ENCODE measurements at regions not wholly inside any gene's neighbourhood (a gene's known extent, or its start where the extent isn't known, plus 50 kb on each side); places are given as distances from the start of the nearest gene placed in this dataset.

DNA sequence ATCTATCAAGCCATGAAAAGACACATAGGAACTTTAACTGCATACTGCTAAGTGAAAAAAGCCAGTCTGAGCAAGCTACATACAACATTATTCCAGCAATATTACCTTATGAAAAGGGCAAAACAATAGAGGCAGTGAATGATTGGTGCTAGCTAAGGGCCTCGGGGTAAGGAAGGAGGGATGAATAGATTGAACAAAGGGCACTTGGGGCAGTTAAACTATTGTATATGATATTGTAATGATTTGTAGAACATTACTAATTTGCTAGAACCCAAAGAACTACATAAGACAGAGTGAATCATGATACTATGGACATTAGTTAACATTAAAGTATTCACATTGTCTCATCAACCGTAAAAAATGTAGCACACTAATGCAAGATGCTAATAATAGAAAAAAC lies 218.3 kb downstream of the FBXO4 start:
- Histone ChIP-seq H3K4me1 (ENCODE audit: control insufficient read depth, extremely low read depth, insufficient read depth, low read length) (no peaks in the 10 kb centered on the region), H4K20me1 (ENCODE audit: control insufficient read depth, extremely low read depth, insufficient read depth, low read length) (no peaks in the 10 kb centered on the region), H3K4me2 (ENCODE audit: control insufficient read depth, extremely low read depth, insufficient read depth, low read depth, low read length) (no peak overlapping the region), H3K27ac (ENCODE audit: control insufficient read depth, insufficient read depth, low read length) (no peak overlapping the region), H3K36me3 (ENCODE audit: control insufficient read depth in 2 of 2, extremely low read depth in 1 of 2, insufficient read depth in 2 of 2, low read length in 2 of 2) (no peaks in the 10 kb centered on the region), H3K9ac (ENCODE audit: control insufficient read depth, extremely low read depth, insufficient read depth, low read length) (no peak overlapping the region), H3K4me3 (ENCODE audit: control insufficient read depth in 2 of 3, extremely low read depth in 1 of 3, insufficient read depth in 2 of 3, low read depth in 1 of 3, low read length in 3 of 3) (no peak overlapping the region), H3K9me1 (ENCODE audit: control insufficient read depth, extremely low read depth, insufficient read depth, low read length) (no peaks in the 10 kb centered on the region), H3K9me3 (ENCODE audit: control insufficient read depth, low read depth, low read length) (no peaks in the 10 kb centered on the region), H2AFZ (ENCODE audit: control insufficient read depth, low read length) (no peak overlapping the region), H3K79me2 (ENCODE audit: control insufficient read depth, insufficient read depth, low read length) (no peaks in the 10 kb centered on the region), H3K27me3 (ENCODE audit: control insufficient read depth, extremely low read depth, insufficient read depth, low read length) (no peaks in the 10 kb centered on the region)
- FAIRE-seq (no peak), DNase-seq (ENCODE audit: low read depth, low spot score) (peak; percentile 4)
- no peak for TF ChIP-seq EZH2 (IDR thresholded peaks at IDR 0.05; ENCODE audit: low read length)
- TF ChIP-seq, protein P1, sequence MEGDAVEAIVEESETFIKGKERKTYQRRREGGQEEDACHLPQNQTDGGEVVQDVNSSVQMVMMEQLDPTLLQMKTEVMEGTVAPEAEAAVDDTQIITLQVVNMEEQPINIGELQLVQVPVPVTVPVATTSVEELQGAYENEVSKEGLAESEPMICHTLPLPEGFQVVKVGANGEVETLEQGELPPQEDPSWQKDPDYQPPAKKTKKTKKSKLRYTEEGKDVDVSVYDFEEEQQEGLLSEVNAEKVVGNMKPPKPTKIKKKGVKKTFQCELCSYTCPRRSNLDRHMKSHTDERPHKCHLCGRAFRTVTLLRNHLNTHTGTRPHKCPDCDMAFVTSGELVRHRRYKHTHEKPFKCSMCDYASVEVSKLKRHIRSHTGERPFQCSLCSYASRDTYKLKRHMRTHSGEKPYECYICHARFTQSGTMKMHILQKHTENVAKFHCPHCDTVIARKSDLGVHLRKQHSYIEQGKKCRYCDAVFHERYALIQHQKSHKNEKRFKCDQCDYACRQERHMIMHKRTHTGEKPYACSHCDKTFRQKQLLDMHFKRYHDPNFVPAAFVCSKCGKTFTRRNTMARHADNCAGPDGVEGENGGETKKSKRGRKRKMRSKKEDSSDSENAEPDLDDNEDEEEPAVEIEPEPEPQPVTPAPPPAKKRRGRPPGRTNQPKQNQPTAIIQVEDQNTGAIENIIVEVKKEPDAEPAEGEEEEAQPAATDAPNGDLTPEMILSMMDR (optimal IDR thresholded peaks at IDR 0.05 in 1 of 3, IDR thresholded peaks at IDR 0.05 in 1 of 3, conservative IDR thresholded peaks at IDR 0.05 in 1 of 3; ENCODE audit: extremely low read depth in 1 of 3, insufficient read depth in 2 of 3, low read length in 3 of 3) = no peak
- dilution Hi-C loops (cut with MboI; ENCODE audit: extremely low pct_ligation_motif_present, low sequenced_read_pairs) = no loop called here

DNA sequence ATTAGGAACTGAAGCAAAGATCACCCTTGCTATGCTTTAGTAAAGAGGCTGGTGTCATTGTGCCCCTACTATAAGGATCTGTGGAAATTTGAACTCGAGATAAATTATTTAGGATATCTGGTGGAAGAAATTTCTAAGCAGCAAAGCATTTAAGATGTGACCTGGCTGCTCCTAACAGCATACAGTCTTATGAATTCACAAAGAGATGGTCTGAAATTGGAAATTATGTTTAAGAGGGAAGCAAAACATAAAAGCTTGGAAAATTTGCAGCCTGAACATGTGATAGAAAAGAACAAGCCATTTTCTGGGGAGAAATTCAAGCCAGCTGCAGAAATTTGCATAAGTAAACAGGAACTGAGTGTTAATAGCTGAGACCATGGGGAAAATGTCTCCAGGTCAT lies 223.7 kb downstream of the FBXO4 start:
- Histone ChIP-seq H2AFZ (ENCODE audit: control insufficient read depth, low read length) (no peak overlapping the region), H4K20me1 (ENCODE audit: control insufficient read depth, extremely low read depth, insufficient read depth, low read length) (no peaks in the 10 kb centered on the region), H3K27me3 (ENCODE audit: control insufficient read depth, extremely low read depth, insufficient read depth, low read length) (no peaks in the 10 kb centered on the region), H3K27ac (ENCODE audit: control insufficient read depth, insufficient read depth, low read length) (no peak overlapping the region), H3K36me3 (ENCODE audit: control insufficient read depth in 2 of 2, extremely low read depth in 1 of 2, insufficient read depth in 2 of 2, low read length in 2 of 2) (no peaks in the 10 kb centered on the region), H3K9ac (ENCODE audit: control insufficient read depth, extremely low read depth, insufficient read depth, low read length) (no peak overlapping the region), H3K79me2 (ENCODE audit: control insufficient read depth, insufficient read depth, low read length) (no peaks in the 10 kb centered on the region), H3K4me2 (ENCODE audit: control insufficient read depth, extremely low read depth, insufficient read depth, low read depth, low read length) (no peak overlapping the region), H3K4me3 (ENCODE audit: control insufficient read depth in 2 of 3, extremely low read depth in 1 of 3, insufficient read depth in 2 of 3, low read depth in 1 of 3, low read length in 3 of 3) (no peak overlapping the region), H3K4me1 (ENCODE audit: control insufficient read depth, extremely low read depth, insufficient read depth, low read length) (no peaks in the 10 kb centered on the region), H3K9me3 (ENCODE audit: control insufficient read depth, low read depth, low read length) (peaks cover 2% of the 10 kb centered on the region), H3K9me1 (ENCODE audit: control insufficient read depth, extremely low read depth, insufficient read depth, low read length) (no peaks in the 10 kb centered on the region)
- dilution Hi-C loops (cut with MboI; ENCODE audit: extremely low pct_ligation_motif_present, low sequenced_read_pairs) = no loop called here
- TF ChIP-seq, protein P1 (optimal IDR thresholded peaks at IDR 0.05 in 1 of 3, IDR thresholded peaks at IDR 0.05 in 1 of 3, conservative IDR thresholded peaks at IDR 0.05 in 1 of 3; ENCODE audit: extremely low read depth in 1 of 3, insufficient read depth in 2 of 3, low read length in 3 of 3) = no peak
- TF ChIP-seq EZH2 (IDR thresholded peaks at IDR 0.05; ENCODE audit: low read length) = no peak
- FAIRE-seq (no peak), DNase-seq (ENCODE audit: low read depth, low spot score) (no peak)
